CD1c-positive myeloid dendritic cell (primary cell): ENCODE measurements at regions not wholly inside any gene's neighbourhood (a gene's known extent, or its start where the extent isn't known, plus 50 kb on each side); places are given as distances from the start of the nearest gene placed in this dataset.
A peak's percentile ranks its signal among the peaks of the same experiment; 100 is the strongest.

ENCODE experiments used
- DNase-seq: peaks from one replicate; pipeline ENCODE4 v3.0.0-alpha.2; 2016; ENCODE audit errors: extremely low spot score

DNA sequence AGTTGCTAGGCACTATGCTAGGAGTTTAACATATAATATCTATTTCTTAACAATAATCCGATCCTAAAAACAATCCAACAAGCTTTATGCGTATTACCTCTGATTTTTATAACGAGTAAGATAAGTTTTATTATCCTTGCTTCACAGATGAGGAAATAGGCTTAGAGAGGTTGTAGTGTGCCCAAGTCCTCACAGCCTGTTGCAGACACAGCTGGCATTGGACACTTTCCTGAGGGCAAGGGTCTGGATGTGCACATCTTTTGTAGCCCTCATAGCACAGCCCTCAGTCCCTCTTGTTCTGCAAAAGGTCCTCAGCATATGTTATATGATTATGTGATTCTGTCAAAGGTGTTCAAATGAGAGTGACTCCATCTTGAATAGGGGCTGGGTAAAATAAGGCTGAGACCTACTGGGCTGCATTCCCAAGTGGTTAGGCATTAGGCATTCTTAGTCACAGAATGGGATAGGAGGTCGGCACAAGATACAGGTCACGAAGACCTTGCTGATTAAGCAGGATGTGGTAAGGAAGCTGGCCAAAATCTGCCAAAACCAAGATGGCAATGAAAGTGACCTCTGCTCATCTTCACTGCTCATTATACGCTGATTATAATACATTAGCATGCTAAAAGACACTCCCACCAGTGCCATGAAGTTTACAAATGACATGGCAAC lies 75.7 kb upstream of the F3 start:
- no peak for DNase-seq

DNA sequence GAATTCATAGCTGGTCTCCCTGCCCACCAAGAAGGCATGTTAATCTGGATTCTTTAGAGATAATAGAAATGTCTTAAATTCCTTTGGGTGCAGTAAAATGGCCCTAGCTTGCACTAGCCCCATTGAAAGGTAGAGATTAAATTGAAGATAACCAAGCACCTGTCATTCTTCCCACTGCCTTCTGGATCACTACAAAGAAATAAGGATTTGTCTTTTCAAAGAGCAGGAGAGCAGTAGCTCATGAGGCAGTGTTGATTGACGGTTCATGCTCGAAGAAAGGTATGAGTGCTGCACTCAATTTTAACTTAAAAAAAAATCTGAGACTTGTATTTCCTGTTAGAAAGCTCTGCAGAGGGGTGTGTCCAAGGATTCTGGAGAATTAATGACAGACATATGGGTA lies 74.9 kb upstream of the F3 start:
- no peak for DNase-seq

DNA sequence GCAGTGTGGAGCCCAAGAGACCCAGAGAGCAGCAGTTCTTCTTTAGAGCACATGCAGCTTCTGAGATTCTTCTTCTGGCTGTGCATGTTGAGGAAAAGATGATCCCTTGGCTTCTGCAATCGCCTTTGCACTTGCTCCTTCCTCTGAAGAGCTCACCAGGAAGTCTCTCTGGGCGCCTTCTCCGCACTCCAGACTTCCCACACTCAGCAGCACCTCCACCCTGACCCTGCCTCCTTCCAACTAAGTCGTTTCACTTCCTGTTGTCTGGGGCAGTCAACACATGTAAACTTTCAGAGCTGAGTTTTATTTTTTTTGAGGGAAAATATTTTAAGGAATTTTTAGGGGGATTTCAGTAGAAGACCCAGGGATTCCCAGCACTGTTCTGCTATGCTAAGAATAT lies 73.4 kb upstream of the F3 start:
- peak; percentile 89 for DNase-seq

GRCh38 chr1:94614168-94614815 lies 72.7 kb upstream of the F3 start:
- DNase-seq: peak; percentile 72

DNA sequence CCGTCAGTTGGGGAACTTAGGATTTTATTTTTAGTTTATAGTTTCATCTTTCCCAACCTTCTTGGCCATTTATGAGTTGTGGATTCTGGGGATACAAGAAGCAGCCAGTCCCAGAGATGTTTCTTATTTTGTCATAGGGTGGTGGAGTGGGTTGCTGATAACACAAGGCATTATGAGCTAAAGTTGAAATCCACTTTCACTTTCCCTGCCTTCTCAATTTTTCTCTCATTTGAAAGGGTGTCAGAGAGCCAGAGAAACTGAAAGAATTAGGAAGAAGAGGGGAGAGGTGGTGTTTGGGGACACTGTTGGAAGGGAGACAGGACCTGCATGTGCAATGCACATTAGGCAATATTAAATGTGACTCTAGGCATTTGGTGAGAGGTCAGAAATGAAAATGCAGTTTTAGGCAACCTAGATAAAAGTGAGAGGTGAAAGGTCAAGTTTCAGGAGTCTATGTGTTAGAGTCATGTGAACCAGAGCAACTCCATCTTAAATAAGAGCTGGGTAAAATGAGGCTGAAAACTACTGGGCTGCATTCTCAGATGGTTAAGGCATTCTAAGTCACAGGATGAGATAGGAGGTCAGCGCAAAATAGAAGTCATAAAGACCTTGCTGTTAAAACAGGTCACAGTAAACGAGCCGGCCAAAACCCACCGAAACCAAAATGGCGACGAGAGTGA lies 71.1 kb upstream of the F3 start:
- DNase-seq: no peak

GRCh38 chr1:94611681-94612475 lies 70.3 kb upstream of the F3 start:
- DNase-seq: no peak

GRCh38 chr1:94609619-94610018 lies 68.1 kb upstream of the F3 start:
- DNase-seq: no peak

GRCh38 chr1:94608852-94609530 lies 67.4 kb upstream of the F3 start:
- DNase-seq: no peak

GRCh38 chr1:94608142-94608851 lies 66.7 kb upstream of the F3 start:
- DNase-seq: no peak

DNA sequence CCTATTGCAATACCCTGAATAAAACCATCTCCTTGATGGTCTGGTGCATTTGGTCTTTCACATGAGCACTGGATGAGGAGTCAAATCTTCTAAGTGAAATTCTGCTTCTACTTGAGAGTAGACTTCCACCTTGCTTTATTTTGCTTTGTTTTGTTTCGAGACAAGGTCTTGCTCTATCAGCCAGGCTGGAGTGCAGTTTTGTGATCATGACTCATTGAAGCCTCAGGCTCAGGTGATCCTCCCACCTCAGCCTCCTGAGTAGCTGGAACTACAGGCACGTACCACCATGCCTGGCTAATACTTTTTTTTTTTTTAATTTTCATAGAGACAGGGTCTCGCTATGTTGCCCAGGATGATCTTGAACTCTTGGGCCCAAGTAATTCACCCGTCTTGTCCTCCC lies 65.8 kb upstream of the F3 start:
- no peak for DNase-seq

DNA sequence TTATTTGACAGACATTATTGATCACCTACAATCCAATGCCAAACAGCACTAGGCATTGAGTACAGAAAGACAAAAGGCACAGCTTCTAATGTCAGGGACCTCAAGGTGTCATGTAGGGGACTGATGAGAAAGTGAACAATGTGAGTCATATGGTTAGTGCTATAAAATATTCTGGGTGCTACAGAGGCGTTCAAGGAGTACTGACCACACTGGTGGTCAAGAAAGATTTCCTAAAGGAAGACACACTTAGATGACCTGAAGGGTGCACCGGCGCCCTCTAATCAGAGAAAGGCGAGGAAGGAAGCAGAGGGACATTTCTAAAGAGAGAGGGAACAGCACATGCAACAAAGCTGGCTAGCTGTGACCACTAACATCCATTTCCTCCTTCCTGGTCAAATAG lies 64.9 kb upstream of the F3 start:
- DNase-seq: no peak

- no peak for DNase-seq
These were observed 62.1 kb upstream of the F3 start for GRCh38 chr1:94603663-94604062.

GRCh38 chr1:94602802-94603625 lies 61.5 kb upstream of the F3 start:
- DNase-seq: peak; percentile 27

DNA sequence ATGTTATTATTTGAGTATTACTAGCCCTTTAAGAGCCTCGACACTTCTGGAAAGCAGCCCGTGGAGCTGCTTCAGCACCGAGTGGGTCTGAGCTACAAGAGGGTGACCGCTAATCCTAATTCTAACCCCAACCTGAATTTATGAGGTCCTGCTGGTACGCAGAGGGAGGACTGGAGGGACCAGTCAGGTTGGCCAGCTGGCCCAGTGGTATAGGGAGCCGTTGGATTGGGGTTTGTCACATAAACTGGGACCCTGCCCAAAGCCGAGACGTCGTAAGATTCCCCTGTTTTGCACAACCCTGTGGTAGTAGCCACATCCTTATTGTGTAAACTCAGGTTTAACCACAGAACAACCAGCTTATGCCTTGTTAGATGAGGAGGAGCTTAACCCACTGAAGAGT lies 60.8 kb upstream of the F3 start:
- peak; percentile 65 for DNase-seq

GRCh38 chr1:94600556-94600955 lies 59.0 kb upstream of the F3 start:
- DNase-seq: no peak

DNA sequence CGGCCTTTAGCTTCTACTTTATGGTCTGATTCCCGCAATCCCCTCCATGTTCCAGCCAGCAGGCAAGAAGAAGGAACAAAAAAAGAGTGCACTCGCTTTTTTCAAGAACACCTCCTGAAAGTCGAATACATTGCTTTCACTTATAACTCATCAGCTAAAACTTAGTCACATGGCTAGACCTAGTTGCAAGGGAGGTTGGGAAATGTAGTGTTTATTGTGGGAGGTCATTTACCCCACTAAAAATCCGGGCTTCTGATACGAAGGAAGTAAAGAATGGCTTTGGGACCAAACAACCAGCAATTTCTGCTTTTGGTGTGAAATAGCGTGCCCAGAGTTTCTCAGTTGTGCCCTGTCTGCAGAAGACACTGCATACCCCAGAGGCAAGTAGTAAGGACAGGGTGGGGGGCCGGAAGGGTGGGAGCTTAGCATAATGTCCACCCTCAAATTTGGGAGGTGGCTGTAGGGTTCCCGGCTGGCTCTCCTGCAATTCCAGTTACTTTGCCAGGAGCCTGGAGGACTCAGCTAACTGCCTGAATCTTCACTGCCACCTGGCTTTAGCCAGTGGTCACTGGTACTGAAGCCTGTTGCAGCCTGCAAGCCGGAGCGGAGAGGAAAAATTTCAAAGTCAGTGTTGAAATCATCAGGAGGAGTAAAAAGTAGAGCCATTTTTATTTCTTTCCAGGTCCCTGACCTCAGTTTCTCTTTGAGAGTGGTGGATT lies 57.7 kb upstream of the F3 start:
- peak; percentile 30 for DNase-seq

- DNase-seq: peak; percentile 8
These were observed 56.1 kb upstream of the F3 start for GRCh38 chr1:94597701-94598100.

DNA sequence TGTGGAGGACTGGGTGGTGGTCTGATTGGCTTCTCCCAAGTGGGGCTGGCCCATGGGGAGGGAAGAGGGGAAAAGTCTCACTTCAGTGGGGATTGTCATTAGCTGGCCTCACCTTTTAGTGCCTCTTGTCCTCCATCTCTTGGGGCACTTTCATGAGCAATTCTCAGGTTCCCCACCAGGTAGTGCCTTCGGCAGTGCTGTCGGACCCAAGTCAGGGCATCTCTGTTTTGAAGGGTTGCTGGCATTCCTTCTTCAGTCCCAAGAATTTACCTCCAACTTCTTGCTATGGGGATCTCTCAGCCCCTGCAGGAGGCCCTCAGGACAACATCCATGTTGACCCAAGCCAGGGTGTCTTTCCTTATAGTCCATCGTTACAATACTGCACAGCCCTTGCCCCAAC lies 54.7 kb upstream of the F3 start:
- no peak for DNase-seq

GRCh38 chr1:94595658-94596057 lies 54.1 kb upstream of the F3 start:
- no peak for DNase-seq

DNA sequence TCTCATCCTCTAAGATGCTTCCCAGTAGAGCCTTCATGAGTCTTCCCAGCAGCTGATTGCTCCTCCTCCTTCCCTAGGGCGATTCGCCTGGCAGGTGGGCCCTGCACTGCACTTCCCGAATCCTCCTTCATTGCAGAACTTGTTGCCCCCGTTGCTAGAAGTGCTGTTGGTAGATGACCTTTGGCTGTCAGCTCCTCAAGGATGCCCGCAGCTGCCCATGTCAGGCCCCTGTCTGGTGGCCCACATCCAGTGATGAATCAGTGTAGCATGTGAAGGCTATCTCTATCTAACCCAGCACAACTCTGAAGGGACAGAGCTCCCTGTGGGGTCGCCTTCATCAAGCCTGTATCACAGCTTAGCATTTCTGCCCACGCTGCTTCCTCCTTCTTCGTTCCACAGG lies 52.1 kb upstream of the F3 start:
- DNase-seq: no peak
